ENCODE measurements at regions not wholly inside any gene's neighbourhood (a gene's known extent, or its start where the extent isn't known, plus 50 kb on each side); places are given as distances from the start of the nearest gene placed in this dataset.

GRCh38 chr3:87833039-87833377 lies 225.8 kb downstream of the CGGBP1 start (continued):
- TF ChIP-seq FOXP4 (CRISPR knock-in tag; IDR thresholded peaks at IDR 0.05), result no peak

GRCh38 chr3:87828046-87828445 lies 230.8 kb downstream of the CGGBP1 start:
- Histone ChIP-seq H3K4me3 (replicated peaks in 1 of 3; ENCODE audit: insufficient read depth in 1 of 3, low read depth in 2 of 3, low read length in 3 of 3) (no peak overlapping the region), H2AFZ (ENCODE audit: low read length) (no peak overlapping the region), H3K27ac (ENCODE audit: extremely low read length, insufficient read depth, low read length) (no peak overlapping the region), H3K9ac (ENCODE audit: insufficient read depth, low read depth, low read length) (no peak overlapping the region), H3K9me3 (ENCODE audit: low read length) (no peaks in the 10 kb centered on the region), H4K20me1 (ENCODE audit: insufficient read depth, low read length) (no peaks in the 10 kb centered on the region), H3K27me3 (ENCODE audit: control insufficient read depth in 1 of 2, insufficient read depth in 2 of 2, low read length in 2 of 2) (no peaks in the 10 kb centered on the region), H3K4me2 (ENCODE audit: low read depth, low read length) (no peak overlapping the region), H3K36me3 (replicated peaks in 1 of 2; ENCODE audit: control insufficient read depth in 1 of 2, insufficient read depth in 2 of 2, low read length in 2 of 2) (no peaks in the 10 kb centered on the region), H3K4me1 (ENCODE audit: insufficient read depth, low read length) (no peaks in the 10 kb centered on the region), H3K79me2 (ENCODE audit: insufficient read depth, low read length) (no peaks in the 10 kb centered on the region)
- TF ChIP-seq HMGXB3 (CRISPR knock-in tag; IDR thresholded peaks at IDR 0.05; ENCODE audit: borderline replicate concordance) (no peak), HDAC6 (IDR thresholded peaks at IDR 0.05; ENCODE audit: low read depth, low read length) (no peak), CREB1 (IDR thresholded peaks at IDR 0.05) (no peak), CREB1 (CRISPR knock-in tag; IDR thresholded peaks at IDR 0.05) (no peak), ZNF235 (CRISPR knock-in tag; IDR thresholded peaks at IDR 0.05; ENCODE audit: borderline replicate concordance) (no peak)
- TF ChIP-seq, protein P1, sequence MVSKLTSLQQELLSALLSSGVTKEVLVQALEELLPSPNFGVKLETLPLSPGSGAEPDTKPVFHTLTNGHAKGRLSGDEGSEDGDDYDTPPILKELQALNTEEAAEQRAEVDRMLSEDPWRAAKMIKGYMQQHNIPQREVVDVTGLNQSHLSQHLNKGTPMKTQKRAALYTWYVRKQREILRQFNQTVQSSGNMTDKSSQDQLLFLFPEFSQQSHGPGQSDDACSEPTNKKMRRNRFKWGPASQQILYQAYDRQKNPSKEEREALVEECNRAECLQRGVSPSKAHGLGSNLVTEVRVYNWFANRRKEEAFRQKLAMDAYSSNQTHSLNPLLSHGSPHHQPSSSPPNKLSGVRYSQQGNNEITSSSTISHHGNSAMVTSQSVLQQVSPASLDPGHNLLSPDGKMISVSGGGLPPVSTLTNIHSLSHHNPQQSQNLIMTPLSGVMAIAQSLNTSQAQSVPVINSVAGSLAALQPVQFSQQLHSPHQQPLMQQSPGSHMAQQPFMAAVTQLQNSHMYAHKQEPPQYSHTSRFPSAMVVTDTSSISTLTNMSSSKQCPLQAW (CRISPR knock-in tag; IDR thresholded peaks at IDR 0.05), result no peak
- no TSS peak for BruUV-seq (replicated peaks)
- WGBS (ENCODE audit: low lambda C conversion rate), result under 1% methylated on average over 3 of the region's 3 CpGs
- no peak for ATAC-seq
- FAIRE-seq, result no peak
- in situ Hi-C loops (cut with HindIII; ENCODE audit: extremely low pct_ligation_motif_present, low pct_unique_long_range_greater_than_20kb) (no loop called here), intact Hi-C loops (cut with micrococcal nuclease; ENCODE audit: unreplicated experiment) (no loop called here)
- no peak for DNase-seq (ENCODE audit: low spot score)
- CTCF ChIA-PET (ENCODE audit: low intra/inter-chr PET ratio, low total read pairs), result no interaction called here
- POLR2A ChIA-PET, result no interaction called here

Measured in HepG2 (cell line).